ENCODE measurements at regions not wholly inside any gene's neighbourhood (a gene's known extent, or its start where the extent isn't known, plus 50 kb on each side); places are given as distances from the start of the nearest gene placed in this dataset.

- no peak overlapping the region for H3K4me3 ChIP-seq (ENCODE audit: low read depth, low read length)
- DNase-seq (ENCODE audit: low read depth), result no peak
- TF ChIP-seq CTCF (IDR thresholded peaks at IDR 0.05; ENCODE audit: insufficient read depth, low read depth, low read length, missing control alignments), result no peak
Measured at GRCh38 chr9:107980984-107981383, 491.4 kb upstream of the KLF4 start.

- no peak for DNase-seq (ENCODE audit: low read depth)
- no peak overlapping the region for H3K4me3 ChIP-seq (ENCODE audit: low read depth, low read length)
- TF ChIP-seq CTCF (IDR thresholded peaks at IDR 0.05; ENCODE audit: insufficient read depth, low read depth, low read length, missing control alignments), result no peak
Measured at GRCh38 chr9:107976767-107977166, 487.2 kb upstream of the KLF4 start.

GRCh38 chr9:107975426-107976010 lies 485.9 kb upstream of the KLF4 start:
- H3K4me3 ChIP-seq (ENCODE audit: low read depth, low read length), result no peak overlapping the region
- no peak for DNase-seq (ENCODE audit: low read depth)
- no peak for TF ChIP-seq CTCF (IDR thresholded peaks at IDR 0.05; ENCODE audit: insufficient read depth, low read depth, low read length, missing control alignments)

- no peak for DNase-seq (ENCODE audit: low read depth)
- no peak for TF ChIP-seq CTCF (IDR thresholded peaks at IDR 0.05; ENCODE audit: insufficient read depth, low read depth, low read length, missing control alignments)
- H3K4me3 ChIP-seq (ENCODE audit: low read depth, low read length), result no peak overlapping the region
Measured at GRCh38 chr9:107973451-107973850, 483.9 kb upstream of the KLF4 start.

- no peak overlapping the region for H3K4me3 ChIP-seq (ENCODE audit: low read depth, low read length)
- no peak for TF ChIP-seq CTCF (IDR thresholded peaks at IDR 0.05; ENCODE audit: insufficient read depth, low read depth, low read length, missing control alignments)
Measured at GRCh38 chr9:107972346-107972745, 482.8 kb upstream of the KLF4 start.

GRCh38 chr9:107971241-107971640 lies 481.7 kb upstream of the KLF4 start:
- no peak for DNase-seq (ENCODE audit: low read depth)

More at GRCh38 chr9:107972346-107972745, 482.8 kb upstream of the KLF4 start:
- no peak for DNase-seq (ENCODE audit: low read depth)

More at GRCh38 chr9:107971241-107971640, 481.7 kb upstream of the KLF4 start:
- no peak for TF ChIP-seq CTCF (IDR thresholded peaks at IDR 0.05; ENCODE audit: insufficient read depth, low read depth, low read length, missing control alignments)
- no peak overlapping the region for H3K4me3 ChIP-seq (ENCODE audit: low read depth, low read length)
